ENCODE measurements at regions not wholly inside any gene's neighbourhood (a gene's known extent, or its start where the extent isn't known, plus 50 kb on each side); places are given as distances from the start of the nearest gene placed in this dataset.

DNA sequence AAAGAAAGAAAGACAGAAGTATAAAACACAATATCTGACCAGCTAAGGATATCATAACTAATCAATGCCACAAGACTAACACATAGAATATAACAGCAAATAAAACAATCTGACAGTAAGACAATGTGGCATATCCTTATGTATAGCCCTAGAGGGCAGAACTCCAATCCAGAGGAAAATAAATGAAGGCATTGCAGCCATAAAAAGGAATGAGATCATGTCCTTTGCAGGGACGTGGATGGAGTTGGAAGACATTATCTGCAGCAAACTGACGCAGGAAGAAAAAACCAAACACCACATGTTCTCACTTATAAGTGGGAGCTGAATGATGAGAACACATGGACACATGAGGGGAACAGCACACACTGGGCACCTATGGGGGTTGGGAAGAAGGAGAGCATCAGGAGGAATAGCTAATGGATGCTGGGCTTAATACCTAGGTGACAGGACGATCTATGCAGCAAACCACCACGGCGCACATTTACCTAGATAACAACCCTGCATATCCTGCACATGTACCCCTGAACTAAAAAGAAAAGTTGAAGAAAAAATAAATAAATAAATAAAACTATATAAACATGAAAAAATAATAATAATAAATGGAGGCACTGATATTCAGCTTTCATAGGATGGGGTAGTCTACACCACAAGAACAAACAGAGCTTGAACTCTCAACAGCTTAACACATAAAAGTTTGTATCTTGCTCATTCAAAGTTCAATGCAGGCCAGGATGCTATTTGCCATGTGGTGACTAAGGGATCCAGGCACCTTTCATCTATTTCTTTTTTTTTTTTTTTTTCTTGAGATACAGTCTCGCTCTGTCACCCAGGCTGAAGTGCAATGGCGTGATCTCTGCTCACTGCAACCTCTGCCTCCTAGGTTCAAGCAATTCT is 66.1 kb upstream of the KAT6B start:
- no peak overlapping the region for H3K4me2 ChIP-seq (ENCODE audit: insufficient read depth, low read length)
- H3K27ac ChIP-seq (ENCODE audit: low read depth, low read length), result no peak overlapping the region
- H4K20me1 ChIP-seq (ENCODE audit: insufficient read depth, low read length), result no peaks in the 10 kb centered on the region
- no peak overlapping the region for H2AFZ ChIP-seq (ENCODE audit: low read length)
- no peaks in the 10 kb centered on the region for H3K79me2 ChIP-seq (ENCODE audit: insufficient read depth, low read length)
- H3K9me3 ChIP-seq (ENCODE audit: low read depth, low read length), result no peaks in the 10 kb centered on the region
- no peaks in the 10 kb centered on the region for H3K36me3 ChIP-seq (ENCODE audit: insufficient read depth, low read length)
- H3K4me1 ChIP-seq (ENCODE audit: insufficient read depth, low read length), result no peaks in the 10 kb centered on the region
- DNase-seq (ENCODE audit: insufficient read length, low spot score, missing footprints), result no peak
- TF ChIP-seq, protein P1, sequence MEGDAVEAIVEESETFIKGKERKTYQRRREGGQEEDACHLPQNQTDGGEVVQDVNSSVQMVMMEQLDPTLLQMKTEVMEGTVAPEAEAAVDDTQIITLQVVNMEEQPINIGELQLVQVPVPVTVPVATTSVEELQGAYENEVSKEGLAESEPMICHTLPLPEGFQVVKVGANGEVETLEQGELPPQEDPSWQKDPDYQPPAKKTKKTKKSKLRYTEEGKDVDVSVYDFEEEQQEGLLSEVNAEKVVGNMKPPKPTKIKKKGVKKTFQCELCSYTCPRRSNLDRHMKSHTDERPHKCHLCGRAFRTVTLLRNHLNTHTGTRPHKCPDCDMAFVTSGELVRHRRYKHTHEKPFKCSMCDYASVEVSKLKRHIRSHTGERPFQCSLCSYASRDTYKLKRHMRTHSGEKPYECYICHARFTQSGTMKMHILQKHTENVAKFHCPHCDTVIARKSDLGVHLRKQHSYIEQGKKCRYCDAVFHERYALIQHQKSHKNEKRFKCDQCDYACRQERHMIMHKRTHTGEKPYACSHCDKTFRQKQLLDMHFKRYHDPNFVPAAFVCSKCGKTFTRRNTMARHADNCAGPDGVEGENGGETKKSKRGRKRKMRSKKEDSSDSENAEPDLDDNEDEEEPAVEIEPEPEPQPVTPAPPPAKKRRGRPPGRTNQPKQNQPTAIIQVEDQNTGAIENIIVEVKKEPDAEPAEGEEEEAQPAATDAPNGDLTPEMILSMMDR (IDR thresholded peaks at IDR 0.05; ENCODE audit: extremely low read depth, low read depth, low read length), result no peak
- no peak overlapping the region for H3K4me3 ChIP-seq (ENCODE audit: insufficient read depth, low read length)
- peaks cover 8% of the 10 kb centered on the region for H3K27me3 ChIP-seq (ENCODE audit: insufficient read depth, low read length)

DNA sequence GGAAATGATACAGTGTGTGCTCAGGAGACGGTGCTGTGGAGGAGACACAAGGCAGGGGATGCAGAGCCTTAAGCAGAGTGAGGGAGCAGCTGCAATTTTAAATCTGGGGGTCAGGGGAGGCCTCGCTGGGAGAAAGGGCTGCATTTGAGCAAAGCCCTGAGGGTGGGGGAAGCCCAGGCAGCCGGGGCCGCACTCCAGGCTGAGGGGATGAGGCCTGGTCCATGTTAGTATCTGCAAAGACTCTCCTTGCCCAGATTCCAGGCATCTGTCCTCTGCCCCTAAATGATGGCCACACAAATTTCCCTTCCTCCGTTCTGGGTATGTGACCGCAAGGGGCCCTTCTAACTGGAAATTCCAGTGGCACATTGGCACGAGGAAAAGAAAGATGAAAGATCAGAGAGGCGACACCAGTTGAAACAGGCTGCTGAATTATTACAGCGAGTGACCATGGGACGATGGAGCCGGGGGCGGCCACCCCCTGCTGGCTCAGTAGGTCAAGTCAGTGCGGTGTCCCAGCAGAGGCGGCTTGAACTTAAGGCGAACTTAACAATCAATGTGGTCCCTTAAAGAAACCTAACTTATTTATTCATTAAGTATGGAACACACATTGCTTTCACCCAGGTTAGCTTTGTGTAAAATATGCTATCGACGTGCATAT is 62.3 kb upstream of the KAT6B start:
- Histone ChIP-seq H3K4me2 (ENCODE audit: insufficient read depth, low read length) (no peak overlapping the region), H3K9me3 (ENCODE audit: low read depth, low read length) (no peaks in the 10 kb centered on the region)

DNA sequence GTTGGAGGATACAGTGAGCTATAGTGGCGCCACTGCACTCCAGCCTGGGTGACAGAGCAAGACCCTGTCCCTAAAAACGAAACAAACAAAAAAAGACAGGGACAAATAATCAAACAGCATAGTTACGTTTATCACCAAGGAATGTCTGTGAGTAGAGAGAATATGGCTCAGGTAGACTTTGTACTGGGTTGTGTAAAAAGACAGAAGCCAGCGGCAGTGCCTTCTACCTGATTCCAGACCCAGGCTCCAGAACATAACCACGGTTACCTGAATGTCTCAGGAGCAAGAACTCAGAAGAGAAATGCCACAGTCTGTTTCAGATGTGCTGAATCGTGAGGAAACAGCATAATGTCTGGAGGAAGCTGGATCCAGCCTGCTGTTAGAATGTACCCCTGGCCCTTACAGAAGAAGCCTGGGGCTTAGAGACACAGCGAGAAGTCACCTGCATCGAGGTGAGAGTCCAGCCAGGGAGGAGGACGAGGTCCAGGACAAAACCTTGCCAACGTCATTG is 60.9 kb upstream of the KAT6B start:
- no peaks in the 10 kb centered on the region for H3K9me3 ChIP-seq (ENCODE audit: low read depth, low read length)
- no peak overlapping the region for H3K4me3 ChIP-seq (ENCODE audit: insufficient read depth, low read length)
- H3K27ac ChIP-seq (ENCODE audit: low read depth, low read length), result no peak overlapping the region
- no peak for DNase-seq (ENCODE audit: insufficient read length, low spot score, missing footprints)
- no peaks in the 10 kb centered on the region for H4K20me1 ChIP-seq (ENCODE audit: insufficient read depth, low read length)
- no peaks in the 10 kb centered on the region for H3K4me1 ChIP-seq (ENCODE audit: insufficient read depth, low read length)
- no peaks in the 10 kb centered on the region for H3K79me2 ChIP-seq (ENCODE audit: insufficient read depth, low read length)
- no peaks in the 10 kb centered on the region for H3K36me3 ChIP-seq (ENCODE audit: insufficient read depth, low read length)
- no peak overlapping the region for H3K4me2 ChIP-seq (ENCODE audit: insufficient read depth, low read length)
- H3K27me3 ChIP-seq (ENCODE audit: insufficient read depth, low read length), result peaks cover 12% of the 10 kb centered on the region
- no peak overlapping the region for H2AFZ ChIP-seq (ENCODE audit: low read length)
- TF ChIP-seq, protein P1 (IDR thresholded peaks at IDR 0.05; ENCODE audit: extremely low read depth, low read depth, low read length), result no peak

More for the DNA sequence above, 62.3 kb upstream of the KAT6B start:
- Histone ChIP-seq H4K20me1 (ENCODE audit: insufficient read depth, low read length) (no peaks in the 10 kb centered on the region), H3K4me1 (ENCODE audit: insufficient read depth, low read length) (no peaks in the 10 kb centered on the region), H3K4me3 (ENCODE audit: insufficient read depth, low read length) (no peak overlapping the region), H3K27ac (ENCODE audit: low read depth, low read length) (no peak overlapping the region), H3K27me3 (ENCODE audit: insufficient read depth, low read length) (peaks cover 12% of the 10 kb centered on the region), H3K79me2 (ENCODE audit: insufficient read depth, low read length) (no peaks in the 10 kb centered on the region), H3K36me3 (ENCODE audit: insufficient read depth, low read length) (no peaks in the 10 kb centered on the region), H2AFZ (ENCODE audit: low read length) (no peak overlapping the region)
- no peak for DNase-seq (ENCODE audit: insufficient read length, low spot score, missing footprints)
- TF ChIP-seq, protein P1 (IDR thresholded peaks at IDR 0.05; ENCODE audit: extremely low read depth, low read depth, low read length), result no peak

DNA sequence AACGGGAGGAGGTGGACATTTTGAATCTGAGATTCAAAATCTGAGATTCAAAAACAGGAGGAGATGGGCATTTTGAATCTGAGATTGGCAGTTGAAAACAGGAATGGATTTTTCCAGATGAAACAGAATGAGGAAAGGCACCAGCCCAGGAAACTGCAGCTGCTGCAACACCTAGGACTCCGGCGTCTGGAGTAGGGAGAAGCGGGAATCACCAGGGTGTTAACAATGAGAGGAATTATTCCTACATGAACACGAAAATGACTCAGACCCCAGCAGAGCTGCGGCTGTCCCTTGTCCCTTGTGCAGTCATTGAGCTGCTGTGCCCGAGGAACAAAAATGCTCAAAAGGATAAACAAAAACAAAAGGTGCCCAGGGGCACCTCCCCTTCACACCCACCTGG is 59.9 kb upstream of the KAT6B start:
- Histone ChIP-seq H3K36me3 (ENCODE audit: insufficient read depth, low read length) (no peaks in the 10 kb centered on the region), H3K4me3 (ENCODE audit: insufficient read depth, low read length) (no peak overlapping the region), H3K9me3 (ENCODE audit: low read depth, low read length) (no peaks in the 10 kb centered on the region), H3K4me2 (ENCODE audit: insufficient read depth, low read length) (peak overlapping the region; percentile 45), H3K4me1 (ENCODE audit: insufficient read depth, low read length) (no peaks in the 10 kb centered on the region), H2AFZ (ENCODE audit: low read length) (peak overlapping the region; percentile 62), H4K20me1 (ENCODE audit: insufficient read depth, low read length) (no peaks in the 10 kb centered on the region), H3K27me3 (ENCODE audit: insufficient read depth, low read length) (peaks cover 12% of the 10 kb centered on the region), H3K79me2 (ENCODE audit: insufficient read depth, low read length) (no peaks in the 10 kb centered on the region), H3K27ac (ENCODE audit: low read depth, low read length) (no peak overlapping the region)
- TF ChIP-seq, protein P1 (IDR thresholded peaks at IDR 0.05; ENCODE audit: extremely low read depth, low read depth, low read length), result no peak
- no peak for DNase-seq (ENCODE audit: insufficient read length, low spot score, missing footprints)
